Ovary (tissue), 3 donors: ENCODE measurements at regions not wholly inside any gene's neighbourhood (a gene's known extent, or its start where the extent isn't known, plus 50 kb on each side); places are given as distances from the start of the nearest gene placed in this dataset.

Experiments
- EP300 ChIP-seq: sonication (generic); formaldehyde crosslinking; IDR thresholded peaks from one replicate; pipeline ENCODE4 v1.6.1; 2017; ENCODE audit warnings: antibody characterized with exemption
- POLR2A ChIP-seq: fragments of 450-650 bp; IDR thresholded peaks from one replicate; pipeline ENCODE4 v1.6.1; 2017; ENCODE audit warnings: antibody characterized with exemption, mild to moderate bottlenecking, moderate library complexity
- TF ChIP-seq, protein P1 (sequence below), 3 donors: fragments of 450-650 bp in 2 of 3; fragments of 200-600 bp in 1 of 3; IDR thresholded peaks; one replicate each; pipeline versions ENCODE4 v1.5.1 to v1.8.0; 2016 to 2022; ENCODE audit warnings: antibody characterized with exemption in 3 of 3, mild to moderate bottlenecking in 1 of 3
- donor health status: DM: no; HTN: no; CAD: no.

DNA sequence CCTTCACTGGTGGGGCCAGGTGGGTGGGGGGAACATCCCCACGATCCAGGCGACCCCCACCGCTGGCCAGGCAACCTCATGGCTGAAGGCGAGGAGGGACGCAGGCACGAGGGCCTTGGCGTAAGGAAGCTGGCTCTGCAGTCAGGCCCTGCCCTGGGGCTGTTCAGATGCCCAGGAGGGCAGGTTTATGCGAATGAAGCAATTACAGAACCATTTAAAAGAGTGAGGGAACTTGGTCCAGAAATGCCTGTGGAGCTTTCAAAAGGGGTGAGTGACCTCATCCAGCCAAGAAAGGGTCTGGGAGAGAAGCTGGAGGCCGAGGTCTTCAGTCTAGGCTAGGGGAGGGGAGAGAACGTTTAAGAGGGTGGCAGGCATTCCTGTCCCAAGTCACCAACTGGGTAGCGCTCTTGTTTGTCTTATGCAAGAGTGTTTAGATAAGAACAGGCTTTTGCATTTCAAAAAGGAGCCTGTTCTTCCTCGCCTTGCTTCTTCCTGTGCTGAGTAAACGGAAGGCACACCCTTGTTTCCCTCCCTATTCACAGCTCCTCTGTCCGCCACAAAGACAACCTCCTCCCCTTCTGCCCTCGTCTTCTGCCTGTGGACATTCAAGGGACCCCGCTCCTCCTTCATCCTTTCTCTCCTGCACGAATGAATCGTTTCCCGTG lies 183.5 kb upstream of the SDK2 start:
- TF ChIP-seq, protein P1, sequence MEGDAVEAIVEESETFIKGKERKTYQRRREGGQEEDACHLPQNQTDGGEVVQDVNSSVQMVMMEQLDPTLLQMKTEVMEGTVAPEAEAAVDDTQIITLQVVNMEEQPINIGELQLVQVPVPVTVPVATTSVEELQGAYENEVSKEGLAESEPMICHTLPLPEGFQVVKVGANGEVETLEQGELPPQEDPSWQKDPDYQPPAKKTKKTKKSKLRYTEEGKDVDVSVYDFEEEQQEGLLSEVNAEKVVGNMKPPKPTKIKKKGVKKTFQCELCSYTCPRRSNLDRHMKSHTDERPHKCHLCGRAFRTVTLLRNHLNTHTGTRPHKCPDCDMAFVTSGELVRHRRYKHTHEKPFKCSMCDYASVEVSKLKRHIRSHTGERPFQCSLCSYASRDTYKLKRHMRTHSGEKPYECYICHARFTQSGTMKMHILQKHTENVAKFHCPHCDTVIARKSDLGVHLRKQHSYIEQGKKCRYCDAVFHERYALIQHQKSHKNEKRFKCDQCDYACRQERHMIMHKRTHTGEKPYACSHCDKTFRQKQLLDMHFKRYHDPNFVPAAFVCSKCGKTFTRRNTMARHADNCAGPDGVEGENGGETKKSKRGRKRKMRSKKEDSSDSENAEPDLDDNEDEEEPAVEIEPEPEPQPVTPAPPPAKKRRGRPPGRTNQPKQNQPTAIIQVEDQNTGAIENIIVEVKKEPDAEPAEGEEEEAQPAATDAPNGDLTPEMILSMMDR (IDR thresholded peaks at IDR 0.05): no peak
- TF ChIP-seq POLR2A (no peak), EP300 (no peak)
